Fibroblast of upper back skin (primary cell): ENCODE measurements at regions not wholly inside any gene's neighbourhood (a gene's known extent, or its start where the extent isn't known, plus 50 kb on each side); places are given as distances from the start of the nearest gene placed in this dataset.
"Not testable (repeated sequence)": the region's sequence is repeated elsewhere in the genome, so short reads cannot be mapped to it uniquely, and the experiment has no call there.

Experiments
- DNase-seq: peaks from one replicate; pipeline ENCODE4 v3.0.0-alpha.2; 2013

GRCh38 chr5:143659599-143660238 is 152.2 kb upstream of the HMHB1 start:
- DNase-seq = no peak

GRCh38 chr5:143658956-143659355 is 153.0 kb upstream of the HMHB1 start:
- DNase-seq = no peak

GRCh38 chr5:143657647-143658285 is 154.2 kb upstream of the HMHB1 start:
- DNase-seq = peak; percentile 47

GRCh38 chr5:143653766-143654282 is 158.1 kb upstream of the HMHB1 start:
- no peak for DNase-seq

GRCh38 chr5:143653256-143653655 is 158.7 kb upstream of the HMHB1 start:
- DNase-seq = no peak

- DNase-seq = peak; percentile 63
Measured at GRCh38 chr5:143652108-143652700, 159.8 kb upstream of the HMHB1 start.

- no peak for DNase-seq
Measured at GRCh38 chr5:143649937-143650621, 161.9 kb upstream of the HMHB1 start.

GRCh38 chr5:143648696-143649095 is 163.3 kb upstream of the HMHB1 start:
- no peak for DNase-seq

- DNase-seq = no peak
Measured at GRCh38 chr5:143646961-143647360, 165.0 kb upstream of the HMHB1 start.

GRCh38 chr5:143645356-143645755 is 166.6 kb upstream of the HMHB1 start:
- no peak for DNase-seq

- no peak for DNase-seq
Measured at GRCh38 chr5:143644727-143645126, 167.2 kb upstream of the HMHB1 start.

GRCh38 chr5:143642791-143643190 is 169.2 kb upstream of the HMHB1 start:
- DNase-seq = no peak

- peak; percentile 71 for DNase-seq
Measured at GRCh38 chr5:143641549-143642355, 170.2 kb upstream of the HMHB1 start.

GRCh38 chr5:143638654-143639053 is 173.3 kb upstream of the HMHB1 start:
- no peak for DNase-seq

GRCh38 chr5:143636931-143637528 is 174.9 kb upstream of the HMHB1 start:
- DNase-seq = peak; percentile 82

- DNase-seq = no peak
Measured at GRCh38 chr5:143635888-143636287, 176.1 kb upstream of the HMHB1 start.

- DNase-seq = peak; percentile 32
Measured at GRCh38 chr5:143635146-143635752, 176.7 kb upstream of the HMHB1 start.

- no peak for DNase-seq
Measured at GRCh38 chr5:143634689-143635088, 177.3 kb upstream of the HMHB1 start.

- peak; percentile 49 for DNase-seq
Measured at GRCh38 chr5:143629871-143630659, 181.9 kb upstream of the HMHB1 start.

- DNase-seq = not testable (repeated sequence)
Measured at GRCh38 chr5:143625048-143625447, 186.9 kb upstream of the HMHB1 start.

- no peak for DNase-seq
Measured at GRCh38 chr5:143624465-143624864, 187.5 kb upstream of the HMHB1 start.
